ENCODE measurements at regions not wholly inside any gene's neighbourhood (a gene's known extent, or its start where the extent isn't known, plus 50 kb on each side); places are given as distances from the start of the nearest gene placed in this dataset.

GRCh38 chr12:131346555-131347344 is 364.1 kb upstream of the SFSWAP start:
- no peak for DNase-seq

- DNase-seq: no peak
These were observed 363.6 kb upstream of the SFSWAP start for GRCh38 chr12:131347345-131347714.

GRCh38 chr12:131347732-131348131 is 363.2 kb upstream of the SFSWAP start:
- no peak for DNase-seq

- DNase-seq: no peak
These were observed 362.7 kb upstream of the SFSWAP start for GRCh38 chr12:131348231-131348630.

GRCh38 chr12:131348646-131349045 is 362.2 kb upstream of the SFSWAP start:
- no peak for DNase-seq

GRCh38 chr12:131349397-131350127 is 361.3 kb upstream of the SFSWAP start:
- DNase-seq: no peak

GRCh38 chr12:131350943-131351318 is 360.0 kb upstream of the SFSWAP start:
- DNase-seq: no peak

- no peak for DNase-seq
These were observed 359.4 kb upstream of the SFSWAP start for GRCh38 chr12:131351319-131352028.

GRCh38 chr12:131352296-131352900 is 358.5 kb upstream of the SFSWAP start:
- no peak for DNase-seq

GRCh38 chr12:131353376-131353775 is 357.5 kb upstream of the SFSWAP start:
- DNase-seq: no peak

- no peak for DNase-seq
These were observed 357.1 kb upstream of the SFSWAP start for GRCh38 chr12:131353826-131354225.

GRCh38 chr12:131355361-131356245 is 355.3 kb upstream of the SFSWAP start:
- DNase-seq: no peak

GRCh38 chr12:131356485-131357184 is 354.3 kb upstream of the SFSWAP start:
- DNase-seq: no peak

GRCh38 chr12:131357185-131357747 is 353.6 kb upstream of the SFSWAP start:
- DNase-seq: no peak

GRCh38 chr12:131357920-131358319 is 353.0 kb upstream of the SFSWAP start:
- no peak for DNase-seq

GRCh38 chr12:131362291-131363211 is 348.3 kb upstream of the SFSWAP start:
- DNase-seq: no peak

GRCh38 chr12:131363393-131363792 is 347.5 kb upstream of the SFSWAP start:
- DNase-seq: no peak

- no peak for DNase-seq
These were observed 346.9 kb upstream of the SFSWAP start for GRCh38 chr12:131363841-131364495.

Measured in activated naive CD4-positive, alpha-beta T cell (primary cell).